A673 (cell line): ENCODE measurements at regions not wholly inside any gene's neighbourhood (a gene's known extent, or its start where the extent isn't known, plus 50 kb on each side); places are given as distances from the start of the nearest gene placed in this dataset.

Experiments
- BruUV-seq: library from RNA; stranded (reverse); fragments of 400-500 nt; replicated peaks from 2 replicates; lab custom pipeline; 2021; lab: Mats Ljungman, UMichigan
- CTCF ChIA-PET: fragments of 300-600 bp; sonication (Branson Sonifier 250); formaldehyde crosslinking; loops from one replicate; lab custom pipeline; 2022; ENCODE audit warnings: antibody characterized with exemption; lab: Charles Lee
- POLR2A ChIA-PET: fragments of 300-600 bp; sonication (Branson Sonifier 250); formaldehyde crosslinking; loops from one replicate; lab custom pipeline; 2022; ENCODE audit warnings: antibody characterized with exemption; ENCODE audit not compliant: low non-redundant PET; lab: Charles Lee
- DNase-seq: peaks from one replicate; pipeline ENCODE4 v3.0.0-alpha.2; 2015; ENCODE audit warnings: low spot score
- H3K27ac ChIP-seq: fragments of 200-600 bp; sonication (generic); 2 replicates; pipeline ENCODE4 v1.5.1; 2016; ENCODE audit warnings: mixed run types, low read depth, mild to moderate bottlenecking, mixed read lengths, antibody characterized with exemption, low read length; ENCODE audit not compliant: poor library complexity, severe bottlenecking
- H3K27me3 ChIP-seq: fragments of 200-600 bp; sonication (generic); replicated peaks from 2 replicates; pipeline ENCODE4 v1.6.1; 2017; ENCODE audit warnings: mixed run types, low read depth, mild to moderate bottlenecking, mixed read lengths, antibody characterized with exemption, low read length; ENCODE audit not compliant: insufficient read depth, poor library complexity
- H3K36me3 ChIP-seq: fragments of 200-600 bp; sonication (generic); 2 replicates; pipeline ENCODE4 v1.6.1; 2016; ENCODE audit warnings: mixed run types, mild to moderate bottlenecking, mixed read lengths, antibody characterized with exemption, low read length; ENCODE audit not compliant: insufficient read depth, poor library complexity, severe bottlenecking
- H3K4me1 ChIP-seq: fragments of 200-600 bp; sonication (generic); 2 replicates; pipeline ENCODE4 v1.6.1; 2017; ENCODE audit warnings: mixed run types, mild to moderate bottlenecking, mixed read lengths, antibody characterized with exemption, low read length; ENCODE audit not compliant: insufficient read depth, poor library complexity, severe bottlenecking
- H3K4me3 ChIP-seq: fragments of 200-600 bp; sonication (generic); 2 replicates; pipeline ENCODE4 v1.5.1; 2016; ENCODE audit warnings: low read depth, mixed run types, mild to moderate bottlenecking, mixed read lengths, low read length; ENCODE audit not compliant: poor library complexity, severe bottlenecking
- H3K9me3 ChIP-seq: fragments of 200-600 bp; sonication (generic); 2 replicates; pipeline ENCODE4 v1.6.1; 2016; ENCODE audit warnings: mixed run types, low read depth, mild to moderate bottlenecking, mixed read lengths, antibody characterized with exemption, low read length; ENCODE audit not compliant: poor library complexity, severe bottlenecking
- CTCF ChIP-seq: fragments of 300-800, 200-600 bp; sonication (generic); conservative IDR thresholded peaks from 2 replicates; pipeline ENCODE4 v1.5.1; 2017; ENCODE audit warnings: low read depth, mild to moderate bottlenecking, antibody characterized with exemption, low read length, moderate library complexity, mixed read lengths
- EZH2 ChIP-seq: fragments of 200-600 bp; sonication (generic); IDR thresholded peaks from 2 replicates; pipeline ENCODE4 v1.6.1; 2017; ENCODE audit warnings: borderline replicate concordance, low read depth, mild to moderate bottlenecking, mixed read lengths, antibody characterized with exemption, low read length; ENCODE audit not compliant: poor library complexity, severe bottlenecking
- intact Hi-C: fragments of 100-400 bp; cut with micrococcal nuclease; formaldehyde crosslinking; loops from one replicate; pipeline ENCODE4 v1.10.0; 2022; ENCODE audit not compliant: unreplicated experiment

- H3K9me3 ChIP-seq, result peaks cover 5% of the 10 kb centered on the region
- POLR2A ChIA-PET, result no interaction called here
- TF ChIP-seq CTCF, result no peak
- TF ChIP-seq EZH2, result no peak
- BruUV-seq, result no TSS peak
- no peaks in the 10 kb centered on the region for H3K27me3 ChIP-seq
- H3K36me3 ChIP-seq, result no peaks in the 10 kb centered on the region
- H3K27ac ChIP-seq, result no peak overlapping the region
- CTCF ChIA-PET, result no interaction called here
- H3K4me1 ChIP-seq, result no peaks in the 10 kb centered on the region
- no peak overlapping the region for H3K4me3 ChIP-seq
- intact Hi-C loops, result no loop called here
- no peak for DNase-seq
Observed at GRCh38 chr16:6297666-6298410, 1034.8 kb upstream of the RBFOX1 start.

- DNase-seq, result no peak
- intact Hi-C loops, result no loop called here
- TF ChIP-seq EZH2 (no peak), CTCF (no peak)
- Histone ChIP-seq H3K27me3 (no peaks in the 10 kb centered on the region), H3K4me1 (no peaks in the 10 kb centered on the region), H3K9me3 (no peaks in the 10 kb centered on the region), H3K27ac (no peak overlapping the region), H3K36me3 (no peaks in the 10 kb centered on the region), H3K4me3 (no peak overlapping the region)
- POLR2A ChIA-PET, result no interaction called here
- no TSS peak for BruUV-seq
- CTCF ChIA-PET, result no interaction called here
Observed at GRCh38 chr16:6286176-6286575, 1046.5 kb upstream of the RBFOX1 start.

- H3K9me3 ChIP-seq, result no peaks in the 10 kb centered on the region
- intact Hi-C loops, result no loop called here
- POLR2A ChIA-PET, result no interaction called here
- CTCF ChIA-PET, result no interaction called here
- no peaks in the 10 kb centered on the region for H3K4me1 ChIP-seq
- DNase-seq, result no peak
- H3K27ac ChIP-seq, result no peak overlapping the region
- TF ChIP-seq EZH2 (no peak), CTCF (no peak)
- H3K27me3 ChIP-seq, result no peaks in the 10 kb centered on the region
- BruUV-seq, result no TSS peak
- no peaks in the 10 kb centered on the region for H3K36me3 ChIP-seq
- no peak overlapping the region for H3K4me3 ChIP-seq
Observed at GRCh38 chr16:6284731-6285130, 1047.9 kb upstream of the RBFOX1 start.
